ENCODE measurements at regions not wholly inside any gene's neighbourhood (a gene's known extent, or its start where the extent isn't known, plus 50 kb on each side); places are given as distances from the start of the nearest gene placed in this dataset.

- no peak for DNase-seq (ENCODE audit: low spot score)
Observed at GRCh38 chr2:106941372-106941993, 55.5 kb upstream of the ST6GAL2 start.

GRCh38 chr2:106943468-106944200, 57.7 kb upstream of the ST6GAL2 start:
- no peak for DNase-seq (ENCODE audit: low spot score)

GRCh38 chr2:106944215-106944614, 58.2 kb upstream of the ST6GAL2 start:
- DNase-seq (ENCODE audit: low spot score) = no peak

- no peak for DNase-seq (ENCODE audit: low spot score)
Observed at GRCh38 chr2:106948540-106948939, 62.6 kb upstream of the ST6GAL2 start.

GRCh38 chr2:106953236-106953635, 67.3 kb upstream of the ST6GAL2 start:
- DNase-seq (ENCODE audit: low spot score) = no peak

- no peak for DNase-seq (ENCODE audit: low spot score)
Observed at GRCh38 chr2:106953779-106954178, 67.8 kb upstream of the ST6GAL2 start.

GRCh38 chr2:106954304-106954703, 68.3 kb upstream of the ST6GAL2 start:
- no peak for DNase-seq (ENCODE audit: low spot score)

- peak; percentile 57 for DNase-seq (ENCODE audit: low spot score)
Observed at GRCh38 chr2:106956416-106956815, 70.4 kb upstream of the ST6GAL2 start.

- peak; percentile 68 for DNase-seq (ENCODE audit: low spot score)
Observed at GRCh38 chr2:106956879-106957278, 70.9 kb upstream of the ST6GAL2 start.

GRCh38 chr2:106959975-106960682, 74.2 kb upstream of the ST6GAL2 start:
- no peak for DNase-seq (ENCODE audit: low spot score)

- peak; percentile 96 for DNase-seq (ENCODE audit: low spot score)
Observed at GRCh38 chr2:106960683-106961161, 74.8 kb upstream of the ST6GAL2 start.

- peak; percentile 92 for DNase-seq (ENCODE audit: low spot score)
Observed at GRCh38 chr2:106961328-106961727, 75.4 kb upstream of the ST6GAL2 start.

- no peak for DNase-seq (ENCODE audit: low spot score)
Observed at GRCh38 chr2:106963156-106963555, 77.2 kb upstream of the ST6GAL2 start.

GRCh38 chr2:106963893-106964292, 77.9 kb upstream of the ST6GAL2 start:
- no peak for DNase-seq (ENCODE audit: low spot score)

GRCh38 chr2:106965611-106966010, 79.6 kb upstream of the ST6GAL2 start:
- no peak for DNase-seq (ENCODE audit: low spot score)

GRCh38 chr2:106969777-106970176, 83.8 kb upstream of the ST6GAL2 start:
- no peak for DNase-seq (ENCODE audit: low spot score)

GRCh38 chr2:106970471-106971261, 84.7 kb upstream of the ST6GAL2 start:
- DNase-seq (ENCODE audit: low spot score) = no peak

GRCh38 chr2:106972782-106973181, 86.8 kb upstream of the ST6GAL2 start:
- DNase-seq (ENCODE audit: low spot score) = no peak

- no peak for DNase-seq (ENCODE audit: low spot score)
Observed at GRCh38 chr2:106974891-106975290, 88.9 kb upstream of the ST6GAL2 start.

- no peak for DNase-seq (ENCODE audit: low spot score)
Observed at GRCh38 chr2:106975641-106976040, 89.7 kb upstream of the ST6GAL2 start.

GRCh38 chr2:106976548-106976947, 90.6 kb upstream of the ST6GAL2 start:
- no peak for DNase-seq (ENCODE audit: low spot score)

GRCh38 chr2:106977717-106978116, 91.8 kb upstream of the ST6GAL2 start:
- DNase-seq (ENCODE audit: low spot score) = no peak

Measured in SK-N-DZ (cell line).